ENCODE measurements at regions not wholly inside any gene's neighbourhood (a gene's known extent, or its start where the extent isn't known, plus 50 kb on each side); places are given as distances from the start of the nearest gene placed in this dataset.
A peak's percentile ranks its signal among the peaks of the same experiment; 100 is the strongest.

- DNase-seq (peak in 4 of 5 donors; percentile 72 to 76 (median 74)), FAIRE-seq (no peak)
- H3K27me3 ChIP-seq (ENCODE audit: control insufficient read depth, insufficient read depth, low read length) = peaks cover 4% of the 10 kb centered on the region
- no peak overlapping the region for H3K4me3 ChIP-seq (ENCODE audit: low read length in 3 of 3)
- H3K27ac ChIP-seq (ENCODE audit: low read depth in 2 of 2, low read length in 2 of 2) = no peak overlapping the region
- no peak overlapping the region for H3K9ac ChIP-seq (ENCODE audit: low read length in 3 of 3)
- TF ChIP-seq CTCF (IDR thresholded peaks at IDR 0.05; ENCODE audit: borderline replicate concordance, extremely low read depth, insufficient read depth) = no peak
- H3K36me3 ChIP-seq (ENCODE audit: control insufficient read depth in 2 of 3, insufficient read depth in 3 of 3, low read length in 3 of 3) = no peaks in the 10 kb centered on the region
- no peaks in the 10 kb centered on the region for H3K4me1 ChIP-seq (ENCODE audit: control insufficient read depth in 2 of 3, insufficient read depth in 2 of 3, low read depth in 1 of 3, low read length in 3 of 3)
- intact Hi-C loops (cut with DNase I) = no loop called here
- H3K9me3 ChIP-seq (ENCODE audit: control insufficient read depth in 2 of 3, insufficient read depth in 1 of 3, low read length in 3 of 3) = no peaks in the 10 kb centered on the region
These were observed 61.3 kb upstream of the TBXT start for GRCh38 chr6:166228839-166229528.

- intact Hi-C loops (cut with DNase I) = no loop called here
- no peaks in the 10 kb centered on the region for H3K9me3 ChIP-seq (ENCODE audit: control insufficient read depth in 2 of 3, insufficient read depth in 1 of 3, low read length in 3 of 3)
- no peak overlapping the region for H3K27ac ChIP-seq (ENCODE audit: low read depth in 2 of 2, low read length in 2 of 2)
- H3K9ac ChIP-seq (ENCODE audit: low read length in 3 of 3) = no peak overlapping the region
- FAIRE-seq (no peak), DNase-seq (no peak)
- H3K4me1 ChIP-seq (ENCODE audit: control insufficient read depth in 2 of 3, insufficient read depth in 2 of 3, low read depth in 1 of 3, low read length in 3 of 3) = no peaks in the 10 kb centered on the region
- no peaks in the 10 kb centered on the region for H3K36me3 ChIP-seq (ENCODE audit: control insufficient read depth in 2 of 3, insufficient read depth in 3 of 3, low read length in 3 of 3)
- H3K4me3 ChIP-seq (ENCODE audit: low read length in 3 of 3) = no peak overlapping the region
- no peak for TF ChIP-seq CTCF (IDR thresholded peaks at IDR 0.05; ENCODE audit: borderline replicate concordance, extremely low read depth, insufficient read depth)
- H3K27me3 ChIP-seq (ENCODE audit: control insufficient read depth, insufficient read depth, low read length) = peaks cover 4% of the 10 kb centered on the region
These were observed 60.8 kb upstream of the TBXT start for GRCh38 chr6:166228425-166228824.

- no peak overlapping the region for H3K4me3 ChIP-seq (ENCODE audit: low read length in 3 of 3)
- no peak for FAIRE-seq
- intact Hi-C loops (cut with DNase I) = no loop called here
- H3K36me3 ChIP-seq (ENCODE audit: control insufficient read depth in 2 of 3, insufficient read depth in 3 of 3, low read length in 3 of 3) = no peaks in the 10 kb centered on the region
- no peak for DNase-seq
- H3K9ac ChIP-seq (ENCODE audit: low read length in 3 of 3) = no peak overlapping the region
- no peaks in the 10 kb centered on the region for H3K27me3 ChIP-seq (ENCODE audit: control insufficient read depth, insufficient read depth, low read length)
- H3K27ac ChIP-seq (ENCODE audit: low read depth in 2 of 2, low read length in 2 of 2) = no peak overlapping the region
- TF ChIP-seq CTCF (IDR thresholded peaks at IDR 0.05; ENCODE audit: borderline replicate concordance, extremely low read depth, insufficient read depth) = no peak
- no peaks in the 10 kb centered on the region for H3K4me1 ChIP-seq (ENCODE audit: control insufficient read depth in 2 of 3, insufficient read depth in 2 of 3, low read depth in 1 of 3, low read length in 3 of 3)
- no peaks in the 10 kb centered on the region for H3K9me3 ChIP-seq (ENCODE audit: control insufficient read depth in 2 of 3, insufficient read depth in 1 of 3, low read length in 3 of 3)
These were observed 55.4 kb upstream of the TBXT start for GRCh38 chr6:166223079-166223478.

- H3K9ac ChIP-seq (ENCODE audit: low read length in 3 of 3) = no peak overlapping the region
- H3K4me3 ChIP-seq (ENCODE audit: low read length in 3 of 3) = no peak overlapping the region
- H3K27ac ChIP-seq (ENCODE audit: low read depth in 2 of 2, low read length in 2 of 2) = no peak overlapping the region
- no peak for TF ChIP-seq CTCF (IDR thresholded peaks at IDR 0.05; ENCODE audit: borderline replicate concordance, extremely low read depth, insufficient read depth)
- no peaks in the 10 kb centered on the region for H3K4me1 ChIP-seq (ENCODE audit: control insufficient read depth in 2 of 3, insufficient read depth in 2 of 3, low read depth in 1 of 3, low read length in 3 of 3)
- FAIRE-seq = no peak
- no peaks in the 10 kb centered on the region for H3K9me3 ChIP-seq (ENCODE audit: control insufficient read depth in 2 of 3, insufficient read depth in 1 of 3, low read length in 3 of 3)
- no peaks in the 10 kb centered on the region for H3K36me3 ChIP-seq (ENCODE audit: control insufficient read depth in 2 of 3, insufficient read depth in 3 of 3, low read length in 3 of 3)
- H3K27me3 ChIP-seq (ENCODE audit: control insufficient read depth, insufficient read depth, low read length) = no peaks in the 10 kb centered on the region
- intact Hi-C loops (cut with DNase I) = no loop called here
- no peak for DNase-seq
These were observed 55.0 kb upstream of the TBXT start for GRCh38 chr6:166222631-166223030.

All from kidney (tissue), 13 donors.